Tibial nerve (tissue), 4 donors: ENCODE measurements at regions not wholly inside any gene's neighbourhood (a gene's known extent, or its start where the extent isn't known, plus 50 kb on each side); places are given as distances from the start of the nearest gene placed in this dataset.

Experiments used
- DNase-seq, 2 donors: peaks; one replicate each; pipeline ENCODE4 v3.0.0-alpha.2; 2019; ENCODE audit warnings: low spot score in 2 of 2
- H3K27ac ChIP-seq, 4 donors: fragments of 200-600 bp; sonication (generic) in 3 of 4; one replicate each; pipeline ENCODE4 v1.5.1; 2017 to 2019; ENCODE audit warnings: mild to moderate bottlenecking in 1 of 4
- H3K27me3 ChIP-seq, 2 donors: fragments of 200-600 bp; sonication (generic) in 1 of 2; one replicate each; pipeline versions ENCODE4 v1.5.1 to v1.6.0; 2017 to 2019
- H3K36me3 ChIP-seq, 3 donors: fragments of 200-600 bp; sonication (generic); one replicate each; pipeline ENCODE4 v1.5.1; 2018 to 2019
- H3K4me1 ChIP-seq, 4 donors: fragments of 200-600 bp; sonication (generic) in 3 of 4; one replicate each; pipeline ENCODE4 v1.5.1; 2017 to 2019
- H3K4me3 ChIP-seq, 4 donors: fragments of 200-600 bp; sonication (generic) in 3 of 4; one replicate each; pipeline ENCODE4 v1.5.1; 2017 to 2019; ENCODE audit warnings: mild to moderate bottlenecking in 1 of 4, moderate library complexity in 1 of 4
- H3K9me3 ChIP-seq, 4 donors: fragments of 200-600 bp; sonication (generic) in 3 of 4; one replicate each; pipeline ENCODE4 v1.5.1; 2017 to 2019
- CTCF ChIP-seq, 5 experiments: fragments of 200-600 bp in 3 of 5; fragments of 450-650 bp in 2 of 5; sonication (generic) in 3 of 5; IDR thresholded peaks; one replicate each; pipeline ENCODE4 v1.5.1; 2016 to 2019; ENCODE audit warnings: antibody characterized with exemption in 5 of 5, mild to moderate bottlenecking in 3 of 5, moderate library complexity in 2 of 5
- EP300 ChIP-seq, 2 donors: sonication (generic); formaldehyde crosslinking; IDR thresholded peaks; one replicate each; pipeline ENCODE4 v1.6.1; 2017; ENCODE audit warnings: antibody characterized with exemption in 2 of 2, mild to moderate bottlenecking in 1 of 2
- POLR2A ChIP-seq, 2 donors: fragments of 450-650 bp; IDR thresholded peaks; one replicate each; pipeline ENCODE4 v1.6.1; 2017; ENCODE audit warnings: antibody characterized with exemption in 2 of 2, mild to moderate bottlenecking in 2 of 2, moderate library complexity in 2 of 2
- WGBS, 2 donors: methylation state at CpG; one replicate each; pipeline ENCODE4 v1.1.5; 2018; 5-methylcytosine and 5-hydroxymethylcytosine counted together

GRCh38 chr16:49049644-49050043, 232.0 kb downstream of the CBLN1 start:
- Histone ChIP-seq H3K9me3 (peaks cover 0 to 4% (median 0%) of the 10 kb centered on the region in 4 donors), H3K27ac (no peak overlapping the region), H3K27me3 (no peaks in the 10 kb centered on the region), H3K36me3 (no peaks in the 10 kb centered on the region), H3K4me1 (no peaks in the 10 kb centered on the region), H3K4me3 (no peak overlapping the region)
- DNase-seq: no peak
- WGBS, 2 donors: 92 to 95% methylated on average over 3 of the region's 3 CpGs
- no peak for TF ChIP-seq EP300 (IDR thresholded peaks at IDR 0.05)
- TF ChIP-seq CTCF (IDR thresholded peaks at IDR 0.05): no peak

- 73 to 79% methylated on average over 6 of the region's 6 CpGs for WGBS, 2 donors
- Histone ChIP-seq H3K27ac (no peak overlapping the region), H3K4me3 (no peak overlapping the region), H3K9me3 (peaks cover 0 to 4% (median 0%) of the 10 kb centered on the region in 4 donors), H3K4me1 (no peaks in the 10 kb centered on the region), H3K27me3 (no peaks in the 10 kb centered on the region), H3K36me3 (no peaks in the 10 kb centered on the region)
- no peak for DNase-seq
- TF ChIP-seq CTCF (IDR thresholded peaks at IDR 0.05): no peak
- TF ChIP-seq EP300 (IDR thresholded peaks at IDR 0.05): no peak
- no peak for TF ChIP-seq POLR2A (IDR thresholded peaks at IDR 0.05)
These were observed 232.4 kb downstream of the CBLN1 start for GRCh38 chr16:49049191-49049590.

GRCh38 chr16:49048557-49048956, 233.1 kb downstream of the CBLN1 start:
- no peaks in the 10 kb centered on the region for H3K36me3 ChIP-seq
- 53% methylated on average over 4 of the region's 4 CpGs for WGBS, 2 donors
- H3K9me3 ChIP-seq: peaks cover 0 to 4% (median 0%) of the 10 kb centered on the region in 4 donors
- TF ChIP-seq EP300 (IDR thresholded peaks at IDR 0.05) (no peak), POLR2A (IDR thresholded peaks at IDR 0.05) (no peak), CTCF (IDR thresholded peaks at IDR 0.05) (no peak)
- H3K27ac ChIP-seq: no peak overlapping the region
- no peak for DNase-seq
- H3K27me3 ChIP-seq: no peaks in the 10 kb centered on the region
- no peak overlapping the region for H3K4me3 ChIP-seq
- H3K4me1 ChIP-seq: no peaks in the 10 kb centered on the region

GRCh38 chr16:49036126-49036525, 245.5 kb downstream of the CBLN1 start:
- WGBS, 2 donors: 97% methylated on average over 2 of the region's 2 CpGs
- Histone ChIP-seq H3K27me3 (no peaks in the 10 kb centered on the region), H3K9me3 (no peaks in the 10 kb centered on the region), H3K4me1 (no peaks in the 10 kb centered on the region), H3K36me3 (no peaks in the 10 kb centered on the region), H3K27ac (no peak overlapping the region), H3K4me3 (no peak overlapping the region)
- DNase-seq: no peak
- TF ChIP-seq CTCF (IDR thresholded peaks at IDR 0.05): no peak
- TF ChIP-seq EP300 (IDR thresholded peaks at IDR 0.05): no peak
- TF ChIP-seq POLR2A (IDR thresholded peaks at IDR 0.05): no peak

GRCh38 chr16:49027420-49027819, 254.2 kb downstream of the CBLN1 start:
- 64 to 73% methylated on average over 3 of the region's 3 CpGs for WGBS, 2 donors
- H3K9me3 ChIP-seq: peaks cover 0 to 9% (median 0%) of the 10 kb centered on the region in 4 donors
- no peaks in the 10 kb centered on the region for H3K36me3 ChIP-seq
- no peak overlapping the region for H3K27ac ChIP-seq
- no peak for DNase-seq
- TF ChIP-seq EP300 (IDR thresholded peaks at IDR 0.05) (no peak), CTCF (IDR thresholded peaks at IDR 0.05) (no peak), POLR2A (IDR thresholded peaks at IDR 0.05) (no peak)
- no peak overlapping the region for H3K4me3 ChIP-seq
- H3K27me3 ChIP-seq: no peaks in the 10 kb centered on the region
- H3K4me1 ChIP-seq: no peaks in the 10 kb centered on the region
